Esophagus muscularis mucosa (tissue), 3 donors: ENCODE measurements at regions not wholly inside any gene's neighbourhood (a gene's known extent, or its start where the extent isn't known, plus 50 kb on each side); places are given as distances from the start of the nearest gene placed in this dataset.

ENCODE experiments used
- POLR2AphosphoS5 ChIP-seq, 2 donors: sonication (generic); formaldehyde crosslinking; IDR thresholded peaks; one replicate each; pipeline ENCODE4 v1.6.1; 2017; ENCODE audit warnings: antibody characterized with exemption in 2 of 2
- TF ChIP-seq, protein P1 (sequence below), 3 experiments: fragments of 200-600 bp in 2 of 3; fragments of 450-650 bp in 1 of 3; sonication (generic) in 2 of 3; IDR thresholded peaks; one replicate each; pipeline ENCODE4 v1.5.1; 2017 to 2019; ENCODE audit warnings: antibody characterized with exemption in 3 of 3, mild to moderate bottlenecking in 2 of 3, moderate library complexity in 1 of 3

DNA sequence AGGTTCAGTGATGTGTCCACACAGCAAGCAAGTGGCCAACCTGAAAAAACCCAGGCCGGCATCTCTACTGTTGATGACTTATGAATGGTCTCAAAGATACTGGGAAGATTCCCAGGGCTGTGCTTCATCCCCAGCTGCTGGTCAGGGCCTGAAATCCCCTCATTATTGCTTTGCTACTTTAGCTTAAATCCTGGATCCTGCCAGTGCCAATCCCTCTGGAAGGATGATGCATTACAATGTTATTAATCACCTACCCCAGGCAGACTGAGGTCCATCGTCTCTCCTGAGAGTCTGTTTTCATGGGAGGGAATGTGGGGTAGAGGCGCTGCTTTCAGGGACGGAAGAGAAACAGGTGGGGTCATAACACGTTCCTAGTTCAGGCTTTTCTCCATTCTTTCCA lies 371.6 kb downstream of the RPS24 start:
- TF ChIP-seq, protein P1, sequence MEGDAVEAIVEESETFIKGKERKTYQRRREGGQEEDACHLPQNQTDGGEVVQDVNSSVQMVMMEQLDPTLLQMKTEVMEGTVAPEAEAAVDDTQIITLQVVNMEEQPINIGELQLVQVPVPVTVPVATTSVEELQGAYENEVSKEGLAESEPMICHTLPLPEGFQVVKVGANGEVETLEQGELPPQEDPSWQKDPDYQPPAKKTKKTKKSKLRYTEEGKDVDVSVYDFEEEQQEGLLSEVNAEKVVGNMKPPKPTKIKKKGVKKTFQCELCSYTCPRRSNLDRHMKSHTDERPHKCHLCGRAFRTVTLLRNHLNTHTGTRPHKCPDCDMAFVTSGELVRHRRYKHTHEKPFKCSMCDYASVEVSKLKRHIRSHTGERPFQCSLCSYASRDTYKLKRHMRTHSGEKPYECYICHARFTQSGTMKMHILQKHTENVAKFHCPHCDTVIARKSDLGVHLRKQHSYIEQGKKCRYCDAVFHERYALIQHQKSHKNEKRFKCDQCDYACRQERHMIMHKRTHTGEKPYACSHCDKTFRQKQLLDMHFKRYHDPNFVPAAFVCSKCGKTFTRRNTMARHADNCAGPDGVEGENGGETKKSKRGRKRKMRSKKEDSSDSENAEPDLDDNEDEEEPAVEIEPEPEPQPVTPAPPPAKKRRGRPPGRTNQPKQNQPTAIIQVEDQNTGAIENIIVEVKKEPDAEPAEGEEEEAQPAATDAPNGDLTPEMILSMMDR (IDR thresholded peaks at IDR 0.05), result no peak
- no peak for TF ChIP-seq POLR2AphosphoS5 (IDR thresholded peaks at IDR 0.05)
